NCI-H2081 (cell line): ENCODE measurements at regions not wholly inside any gene's neighbourhood (a gene's known extent, or its start where the extent isn't known, plus 50 kb on each side); places are given as distances from the start of the nearest gene placed in this dataset.
A peak's percentile ranks its signal among the peaks of the same experiment; 100 is the strongest.

Source experiments
- DNase-seq, 2 experiments: peaks; one replicate each; lab custom pipeline; 2025; lab: John Stamatoyannopoulos, UW

GRCh38 chr13:80598189-80598588 lies 257.3 kb upstream of the SPRY2 start:
- DNase-seq = no peak

- DNase-seq = no peak
These were observed 251.2 kb upstream of the SPRY2 start for GRCh38 chr13:80591976-80592740.

- DNase-seq = no peak
These were observed 249.6 kb upstream of the SPRY2 start for GRCh38 chr13:80590551-80590950.

- DNase-seq = no peak
These were observed 245.4 kb upstream of the SPRY2 start for GRCh38 chr13:80586356-80586755.

- DNase-seq = no peak
These were observed 244.6 kb upstream of the SPRY2 start for GRCh38 chr13:80585531-80585930.

- DNase-seq = no peak
These were observed 243.9 kb upstream of the SPRY2 start for GRCh38 chr13:80584785-80585184.

- DNase-seq = no peak
These were observed 243.4 kb upstream of the SPRY2 start for GRCh38 chr13:80584306-80584705.

GRCh38 chr13:80577926-80578670 lies 237.2 kb upstream of the SPRY2 start:
- no peak for DNase-seq

GRCh38 chr13:80577285-80577684 lies 236.4 kb upstream of the SPRY2 start:
- no peak for DNase-seq

- DNase-seq = no peak
These were observed 233.4 kb upstream of the SPRY2 start for GRCh38 chr13:80574113-80574850.

- no peak for DNase-seq
These were observed 232.0 kb upstream of the SPRY2 start for GRCh38 chr13:80572923-80573316.

- DNase-seq = peak; percentile 17 to 62
These were observed 231.5 kb upstream of the SPRY2 start for GRCh38 chr13:80572308-80572922.

GRCh38 chr13:80571346-80572307 lies 230.7 kb upstream of the SPRY2 start:
- no peak for DNase-seq

- no peak for DNase-seq
These were observed 222.5 kb upstream of the SPRY2 start for GRCh38 chr13:80563439-80563838.

- DNase-seq = peak; percentile 53 to 89
These were observed 221.7 kb upstream of the SPRY2 start for GRCh38 chr13:80562433-80563156.

GRCh38 chr13:80560609-80561008 lies 219.7 kb upstream of the SPRY2 start:
- DNase-seq = no peak

- no peak for DNase-seq
These were observed 219.0 kb upstream of the SPRY2 start for GRCh38 chr13:80559944-80560343.

- DNase-seq = no peak
These were observed 217.1 kb upstream of the SPRY2 start for GRCh38 chr13:80558074-80558473.

GRCh38 chr13:80555796-80556678 lies 215.1 kb upstream of the SPRY2 start:
- DNase-seq = no peak
